ENCODE measurements at regions not wholly inside any gene's neighbourhood (a gene's known extent, or its start where the extent isn't known, plus 50 kb on each side); places are given as distances from the start of the nearest gene placed in this dataset.
A peak's percentile ranks its signal among the peaks of the same experiment; 100 is the strongest.

GRCh38 chr4:89658701-89659024, 178.3 kb downstream of the SNCA start:
- H3K9me3 ChIP-seq (replicated peaks in 1 of 2; ENCODE audit: control insufficient read depth in 2 of 2, insufficient read depth in 1 of 2, low read depth in 1 of 2, low read length in 2 of 2), result no peaks in the 10 kb centered on the region
- H3K4ac ChIP-seq (ENCODE audit: low read length), result no peak overlapping the region
- H4K8ac ChIP-seq (ENCODE audit: low read depth, low read length), result no peak overlapping the region
- H3K14ac ChIP-seq (ENCODE audit: low read length), result no peak overlapping the region
- no CpG with 5 or more reads among the region's 2 CpGs for WGBS, 2 donors (ENCODE audit: extremely low coverage in 2 of 2, insufficient read length in 2 of 2, insufficient replicate concordance in 1 of 2)
- no peak overlapping the region for H3K4me3 ChIP-seq (ENCODE audit: low read length in 2 of 2)
- no peaks in the 10 kb centered on the region for H3K27me3 ChIP-seq (ENCODE audit: control insufficient read depth in 3 of 3, insufficient read depth in 3 of 3, low read depth in 1 of 3, low read length in 3 of 3)
- no peak overlapping the region for H2BK120ac ChIP-seq (ENCODE audit: low read depth, low read length)
- H3K79me1 ChIP-seq (ENCODE audit: low read depth, low read length), result no peaks in the 10 kb centered on the region
- no peak overlapping the region for H3K18ac ChIP-seq (ENCODE audit: low read length)
- no peak overlapping the region for H3K4me2 ChIP-seq (ENCODE audit: insufficient read depth, low read length, poor library complexity, severe bottlenecking)
- H2AK5ac ChIP-seq (ENCODE audit: low read depth, low read length), result no peak overlapping the region
- H4K91ac ChIP-seq (ENCODE audit: low read depth, low read length, poor library complexity), result no peak overlapping the region
- H3K4me1 ChIP-seq (ENCODE audit: control insufficient read depth in 2 of 2, insufficient read depth in 1 of 2, low read depth in 1 of 2, low read length in 2 of 2), result peaks cover 5% of the 10 kb centered on the region in 2 donors
- no peak overlapping the region for H3K27ac ChIP-seq (replicated peaks; ENCODE audit: low read length)
- H2BK12ac ChIP-seq (ENCODE audit: low read length), result no peak overlapping the region
- no peak overlapping the region for H3K23ac ChIP-seq (ENCODE audit: low read depth, low read length, poor library complexity)
- peak overlapping the region; percentile 0 for H2AFZ ChIP-seq (ENCODE audit: low read length)
- DNase-seq (ENCODE audit: low spot score), result no peak
- no peak overlapping the region for H2BK5ac ChIP-seq (ENCODE audit: low read length)
- no peak overlapping the region for H2BK15ac ChIP-seq (ENCODE audit: low read length)
- no peaks in the 10 kb centered on the region for H3K36me3 ChIP-seq (replicated peaks in 1 of 2; ENCODE audit: control insufficient read depth in 2 of 2, insufficient read depth in 2 of 2, low read length in 2 of 2)
- H3K9ac ChIP-seq (ENCODE audit: low read depth, low read length, poor library complexity), result no peak overlapping the region

- no peak for DNase-seq (ENCODE audit: low spot score)
Observed at GRCh38 chr4:89657931-89658700, 178.8 kb downstream of the SNCA start.

GRCh38 chr4:89653012-89653411, 183.9 kb downstream of the SNCA start:
- Histone ChIP-seq H4K91ac (ENCODE audit: low read depth, low read length, poor library complexity) (no peak overlapping the region), H2BK12ac (ENCODE audit: low read length) (no peak overlapping the region), H3K36me3 (replicated peaks in 1 of 2; ENCODE audit: control insufficient read depth in 2 of 2, insufficient read depth in 2 of 2, low read length in 2 of 2) (no peaks in the 10 kb centered on the region), H3K4me2 (ENCODE audit: insufficient read depth, low read length, poor library complexity, severe bottlenecking) (no peak overlapping the region), H3K23ac (ENCODE audit: low read depth, low read length, poor library complexity) (no peak overlapping the region), H3K14ac (ENCODE audit: low read length) (no peak overlapping the region), H3K4me3 (ENCODE audit: low read length in 2 of 2) (no peak overlapping the region), H3K9me3 (replicated peaks in 1 of 2; ENCODE audit: control insufficient read depth in 2 of 2, insufficient read depth in 1 of 2, low read depth in 1 of 2, low read length in 2 of 2) (no peaks in the 10 kb centered on the region), H3K27me3 (ENCODE audit: control insufficient read depth in 3 of 3, insufficient read depth in 3 of 3, low read depth in 1 of 3, low read length in 3 of 3) (no peaks in the 10 kb centered on the region), H3K18ac (ENCODE audit: low read length) (no peak overlapping the region), H3K4ac (ENCODE audit: low read length) (no peak overlapping the region), H3K9ac (ENCODE audit: low read depth, low read length, poor library complexity) (no peak overlapping the region), H4K8ac (ENCODE audit: low read depth, low read length) (no peak overlapping the region), H2BK120ac (ENCODE audit: low read depth, low read length) (no peak overlapping the region), H3K79me1 (ENCODE audit: low read depth, low read length) (no peaks in the 10 kb centered on the region), H3K27ac (replicated peaks; ENCODE audit: low read length) (no peak overlapping the region), H2BK15ac (ENCODE audit: low read length) (no peak overlapping the region), H2AK5ac (ENCODE audit: low read depth, low read length) (no peak overlapping the region), H2AFZ (ENCODE audit: low read length) (no peak overlapping the region), H3K4me1 (ENCODE audit: control insufficient read depth in 2 of 2, insufficient read depth in 1 of 2, low read depth in 1 of 2, low read length in 2 of 2) (peaks cover 2 to 7% of the 10 kb centered on the region in 2 donors), H2BK5ac (ENCODE audit: low read length) (no peak overlapping the region)
- DNase-seq (ENCODE audit: low spot score), result peak; percentile 47
- no CpG with 5 or more reads among the region's 4 CpGs for WGBS, 2 donors (ENCODE audit: extremely low coverage in 2 of 2, insufficient read length in 2 of 2, insufficient replicate concordance in 1 of 2)

More at GRCh38 chr4:89657931-89658700, 178.8 kb downstream of the SNCA start:
- H4K8ac ChIP-seq (ENCODE audit: low read depth, low read length), result no peak overlapping the region
- no peak overlapping the region for H2BK120ac ChIP-seq (ENCODE audit: low read depth, low read length)
- H2BK5ac ChIP-seq (ENCODE audit: low read length), result no peak overlapping the region
- no peak overlapping the region for H3K18ac ChIP-seq (ENCODE audit: low read length)
- H3K27me3 ChIP-seq (ENCODE audit: control insufficient read depth in 3 of 3, insufficient read depth in 3 of 3, low read depth in 1 of 3, low read length in 3 of 3), result no peaks in the 10 kb centered on the region
- no peak overlapping the region for H3K4me3 ChIP-seq (ENCODE audit: low read length in 2 of 2)
- H3K79me1 ChIP-seq (ENCODE audit: low read depth, low read length), result no peaks in the 10 kb centered on the region
- peak overlapping the region; percentile 0 for H2AFZ ChIP-seq (ENCODE audit: low read length)
- no peak overlapping the region for H3K27ac ChIP-seq (replicated peaks; ENCODE audit: low read length)
- WGBS, 2 donors (ENCODE audit: extremely low coverage in 2 of 2, insufficient read length in 2 of 2, insufficient replicate concordance in 1 of 2), result no CpG with 5 or more reads among the region's 3 CpGs
- H3K36me3 ChIP-seq (replicated peaks in 1 of 2; ENCODE audit: control insufficient read depth in 2 of 2, insufficient read depth in 2 of 2, low read length in 2 of 2), result no peaks in the 10 kb centered on the region
- no peak overlapping the region for H2BK15ac ChIP-seq (ENCODE audit: low read length)
- H4K91ac ChIP-seq (ENCODE audit: low read depth, low read length, poor library complexity), result no peak overlapping the region
- no peak overlapping the region for H3K14ac ChIP-seq (ENCODE audit: low read length)
- no peak overlapping the region for H3K9ac ChIP-seq (ENCODE audit: low read depth, low read length, poor library complexity)
- no peaks in the 10 kb centered on the region for H3K9me3 ChIP-seq (replicated peaks in 1 of 2; ENCODE audit: control insufficient read depth in 2 of 2, insufficient read depth in 1 of 2, low read depth in 1 of 2, low read length in 2 of 2)
- no peak overlapping the region for H3K4ac ChIP-seq (ENCODE audit: low read length)
- H3K23ac ChIP-seq (ENCODE audit: low read depth, low read length, poor library complexity), result no peak overlapping the region
- no peak overlapping the region for H2AK5ac ChIP-seq (ENCODE audit: low read depth, low read length)
- H2BK12ac ChIP-seq (ENCODE audit: low read length), result no peak overlapping the region
- H3K4me2 ChIP-seq (ENCODE audit: insufficient read depth, low read length, poor library complexity, severe bottlenecking), result no peak overlapping the region
- H3K4me1 ChIP-seq (ENCODE audit: control insufficient read depth in 2 of 2, insufficient read depth in 1 of 2, low read depth in 1 of 2, low read length in 2 of 2), result peaks cover 5 to 9% of the 10 kb centered on the region in 2 donors

- H4K8ac ChIP-seq (ENCODE audit: low read depth, low read length), result no peak overlapping the region
- no peaks in the 10 kb centered on the region for H3K79me1 ChIP-seq (ENCODE audit: low read depth, low read length)
- no peak overlapping the region for H2AK5ac ChIP-seq (ENCODE audit: low read depth, low read length)
- no CpG with 5 or more reads among the region's 1 CpG for WGBS, 2 donors (ENCODE audit: extremely low coverage in 2 of 2, insufficient read length in 2 of 2, insufficient replicate concordance in 1 of 2)
- no peak overlapping the region for H2BK120ac ChIP-seq (ENCODE audit: low read depth, low read length)
- no peak overlapping the region for H2BK5ac ChIP-seq (ENCODE audit: low read length)
- H4K91ac ChIP-seq (ENCODE audit: low read depth, low read length, poor library complexity), result no peak overlapping the region
- no peak overlapping the region for H3K4ac ChIP-seq (ENCODE audit: low read length)
- H2BK12ac ChIP-seq (ENCODE audit: low read length), result no peak overlapping the region
- peaks cover 0 to 1% of the 10 kb centered on the region in 2 donors for H3K9me3 ChIP-seq (replicated peaks in 1 of 2; ENCODE audit: control insufficient read depth in 2 of 2, insufficient read depth in 1 of 2, low read depth in 1 of 2, low read length in 2 of 2)
- no peak for DNase-seq (ENCODE audit: low spot score)
- H3K27me3 ChIP-seq (ENCODE audit: control insufficient read depth in 3 of 3, insufficient read depth in 3 of 3, low read depth in 1 of 3, low read length in 3 of 3), result no peaks in the 10 kb centered on the region
- no peak overlapping the region for H3K4me2 ChIP-seq (ENCODE audit: insufficient read depth, low read length, poor library complexity, severe bottlenecking)
- H3K14ac ChIP-seq (ENCODE audit: low read length), result no peak overlapping the region
- H2AFZ ChIP-seq (ENCODE audit: low read length), result no peak overlapping the region
- peaks cover 3% of the 10 kb centered on the region in 2 donors for H3K4me1 ChIP-seq (ENCODE audit: control insufficient read depth in 2 of 2, insufficient read depth in 1 of 2, low read depth in 1 of 2, low read length in 2 of 2)
- H3K9ac ChIP-seq (ENCODE audit: low read depth, low read length, poor library complexity), result no peak overlapping the region
- H3K27ac ChIP-seq (replicated peaks; ENCODE audit: low read length), result no peak overlapping the region
- no peak overlapping the region for H3K23ac ChIP-seq (ENCODE audit: low read depth, low read length, poor library complexity)
- no peaks in the 10 kb centered on the region for H3K36me3 ChIP-seq (replicated peaks in 1 of 2; ENCODE audit: control insufficient read depth in 2 of 2, insufficient read depth in 2 of 2, low read length in 2 of 2)
- H3K4me3 ChIP-seq (ENCODE audit: low read length in 2 of 2), result no peak overlapping the region
- no peak overlapping the region for H2BK15ac ChIP-seq (ENCODE audit: low read length)
- H3K18ac ChIP-seq (ENCODE audit: low read length), result no peak overlapping the region
Observed at GRCh38 chr4:89645482-89645881, 191.5 kb downstream of the SNCA start.

Data from neuronal stem cell (in vitro differentiated cells).